ENCODE measurements at regions not wholly inside any gene's neighbourhood (a gene's known extent, or its start where the extent isn't known, plus 50 kb on each side); places are given as distances from the start of the nearest gene placed in this dataset.

GRCh38 chr5:6905423-6905822 lies 192.2 kb downstream of the TENT4A start:
- TF ChIP-seq, protein P1, sequence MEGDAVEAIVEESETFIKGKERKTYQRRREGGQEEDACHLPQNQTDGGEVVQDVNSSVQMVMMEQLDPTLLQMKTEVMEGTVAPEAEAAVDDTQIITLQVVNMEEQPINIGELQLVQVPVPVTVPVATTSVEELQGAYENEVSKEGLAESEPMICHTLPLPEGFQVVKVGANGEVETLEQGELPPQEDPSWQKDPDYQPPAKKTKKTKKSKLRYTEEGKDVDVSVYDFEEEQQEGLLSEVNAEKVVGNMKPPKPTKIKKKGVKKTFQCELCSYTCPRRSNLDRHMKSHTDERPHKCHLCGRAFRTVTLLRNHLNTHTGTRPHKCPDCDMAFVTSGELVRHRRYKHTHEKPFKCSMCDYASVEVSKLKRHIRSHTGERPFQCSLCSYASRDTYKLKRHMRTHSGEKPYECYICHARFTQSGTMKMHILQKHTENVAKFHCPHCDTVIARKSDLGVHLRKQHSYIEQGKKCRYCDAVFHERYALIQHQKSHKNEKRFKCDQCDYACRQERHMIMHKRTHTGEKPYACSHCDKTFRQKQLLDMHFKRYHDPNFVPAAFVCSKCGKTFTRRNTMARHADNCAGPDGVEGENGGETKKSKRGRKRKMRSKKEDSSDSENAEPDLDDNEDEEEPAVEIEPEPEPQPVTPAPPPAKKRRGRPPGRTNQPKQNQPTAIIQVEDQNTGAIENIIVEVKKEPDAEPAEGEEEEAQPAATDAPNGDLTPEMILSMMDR (IDR thresholded peaks at IDR 0.05) = no peak
- TF ChIP-seq POLR2A (IDR thresholded peaks at IDR 0.05) = no peak
